ENCODE measurements at regions not wholly inside any gene's neighbourhood (a gene's known extent, or its start where the extent isn't known, plus 50 kb on each side); places are given as distances from the start of the nearest gene placed in this dataset.

DNA sequence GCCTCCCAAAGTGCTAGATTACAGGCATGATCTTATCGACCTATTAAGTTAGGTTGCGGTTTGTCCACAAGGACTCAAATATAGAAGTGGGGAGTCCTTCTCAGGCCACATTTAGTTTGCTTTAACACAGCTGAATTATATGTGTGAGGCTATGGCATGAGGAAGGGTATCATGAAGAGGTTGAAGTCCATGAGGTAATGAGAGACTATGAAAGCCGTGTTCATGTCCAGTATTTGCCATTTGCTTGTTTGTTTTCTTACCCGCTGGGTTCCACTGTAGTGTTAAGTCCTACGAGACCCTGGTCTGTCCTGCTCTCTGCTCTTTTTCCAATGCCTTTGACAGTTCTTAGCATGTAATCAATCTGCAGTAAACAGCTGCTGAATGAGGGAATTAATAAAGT, 1072.4 kb upstream of the EEF2KMT start:
- no peak for TF ChIP-seq POLR2A (IDR thresholded peaks at IDR 0.05; ENCODE audit: low read depth, low read length)
- TF ChIP-seq, protein P1, sequence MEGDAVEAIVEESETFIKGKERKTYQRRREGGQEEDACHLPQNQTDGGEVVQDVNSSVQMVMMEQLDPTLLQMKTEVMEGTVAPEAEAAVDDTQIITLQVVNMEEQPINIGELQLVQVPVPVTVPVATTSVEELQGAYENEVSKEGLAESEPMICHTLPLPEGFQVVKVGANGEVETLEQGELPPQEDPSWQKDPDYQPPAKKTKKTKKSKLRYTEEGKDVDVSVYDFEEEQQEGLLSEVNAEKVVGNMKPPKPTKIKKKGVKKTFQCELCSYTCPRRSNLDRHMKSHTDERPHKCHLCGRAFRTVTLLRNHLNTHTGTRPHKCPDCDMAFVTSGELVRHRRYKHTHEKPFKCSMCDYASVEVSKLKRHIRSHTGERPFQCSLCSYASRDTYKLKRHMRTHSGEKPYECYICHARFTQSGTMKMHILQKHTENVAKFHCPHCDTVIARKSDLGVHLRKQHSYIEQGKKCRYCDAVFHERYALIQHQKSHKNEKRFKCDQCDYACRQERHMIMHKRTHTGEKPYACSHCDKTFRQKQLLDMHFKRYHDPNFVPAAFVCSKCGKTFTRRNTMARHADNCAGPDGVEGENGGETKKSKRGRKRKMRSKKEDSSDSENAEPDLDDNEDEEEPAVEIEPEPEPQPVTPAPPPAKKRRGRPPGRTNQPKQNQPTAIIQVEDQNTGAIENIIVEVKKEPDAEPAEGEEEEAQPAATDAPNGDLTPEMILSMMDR (conservative IDR thresholded peaks at IDR 0.05; ENCODE audit: low read depth, low read length) = no peak
- TF ChIP-seq, protein P2, sequence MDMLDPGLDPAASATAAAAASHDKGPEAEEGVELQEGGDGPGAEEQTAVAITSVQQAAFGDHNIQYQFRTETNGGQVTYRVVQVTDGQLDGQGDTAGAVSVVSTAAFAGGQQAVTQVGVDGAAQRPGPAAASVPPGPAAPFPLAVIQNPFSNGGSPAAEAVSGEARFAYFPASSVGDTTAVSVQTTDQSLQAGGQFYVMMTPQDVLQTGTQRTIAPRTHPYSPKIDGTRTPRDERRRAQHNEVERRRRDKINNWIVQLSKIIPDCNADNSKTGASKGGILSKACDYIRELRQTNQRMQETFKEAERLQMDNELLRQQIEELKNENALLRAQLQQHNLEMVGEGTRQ (IDR thresholded peaks at IDR 0.05; ENCODE audit: low read depth, low read length) = no peak
